HEK293 (cell line): ENCODE measurements at regions not wholly inside any gene's neighbourhood (a gene's known extent, or its start where the extent isn't known, plus 50 kb on each side); places are given as distances from the start of the nearest gene placed in this dataset.

Source experiments
- CTCF ChIA-PET: fragments of 350-600 bp; formaldehyde crosslinking; extraction: SDS; loops from one replicate; lab custom pipeline; 2021; ENCODE audit warnings: antibody characterized with exemption; lab: Yijun Ruan, JAX
- POLR2A ChIA-PET: fragments of 300-600 bp; formaldehyde crosslinking; extraction: SDS; loops from one replicate; lab custom pipeline; 2020; ENCODE audit warnings: antibody characterized with exemption, inconsistent platforms; lab: Yijun Ruan, JAX
- H3K27ac ChIP-seq: fragments of 200-500 bp; sonication (Bioruptor generic); 2 replicates; pipeline ENCODE4 v1.5.1; 2014; ENCODE audit warnings: low read depth, low read length, control low read depth, inconsistent platforms; ENCODE audit errors: extremely low read depth
- H3K36me3 ChIP-seq, 2 experiments: fragments of 200-500 bp in 1 of 2; sonication (Bioruptor generic) in 1 of 2; 1 replicate in 1 of 2; 2 replicates in 1 of 2; pipeline ENCODE4 v1.5.1; 2014 to 2017; ENCODE audit warnings: inconsistent platforms in 2 of 2, low read length in 2 of 2; ENCODE audit not compliant: control insufficient read depth in 2 of 2, insufficient read depth in 1 of 2
- H3K4me1 ChIP-seq: fragments of 200-500 bp; sonication (Bioruptor generic); 2 replicates; pipeline ENCODE4 v1.5.1; 2014; ENCODE audit warnings: mild to moderate bottlenecking, low read length, inconsistent platforms; ENCODE audit not compliant: control insufficient read depth, insufficient read depth
- H3K4me3 ChIP-seq: 2 replicates; pipeline ENCODE4 v1.5.1; 2011; ENCODE audit warnings: low read depth, mild to moderate bottlenecking, control low read depth, low read length, moderate library complexity
- H3K9me3 ChIP-seq: fragments of 200-500 bp; sonication (Bioruptor generic); 2 replicates; pipeline ENCODE4 v1.5.1; 2014; ENCODE audit warnings: low read depth, low read length, inconsistent platforms; ENCODE audit not compliant: control insufficient read depth, insufficient read depth
- FEZF1 ChIP-seq: fragments of 450-650 bp; formaldehyde crosslinking; IDR thresholded peaks from 2 replicates; pipeline ENCODE4 v1.5.1; 2016; ENCODE audit warnings: missing biosample characterization, missing genetic modification characterization
- GLIS1 ChIP-seq: fragments of 450-650 bp; formaldehyde crosslinking; IDR thresholded peaks from 2 replicates; pipeline ENCODE4 v1.5.1; 2016; ENCODE audit warnings: missing biosample characterization, missing genetic modification characterization
- HIC1 ChIP-seq: fragments of 450-650 bp; formaldehyde crosslinking; IDR thresholded peaks from 2 replicates; pipeline ENCODE4 v1.5.1; 2016; ENCODE audit warnings: missing biosample characterization, missing genetic modification characterization
- HOXD13 ChIP-seq: sonication (generic); formaldehyde crosslinking; IDR thresholded peaks from 2 replicates; pipeline ENCODE4 v1.8.0; 2022; ENCODE audit warnings: missing genetic modification reagents, borderline replicate concordance
- KLF16 ChIP-seq: fragments of 450-650 bp; formaldehyde crosslinking; IDR thresholded peaks from 2 replicates; pipeline ENCODE4 v1.5.1; 2017; ENCODE audit warnings: missing biosample characterization, missing genetic modification characterization
- PRDM4 ChIP-seq: fragments of 450-650 bp; formaldehyde crosslinking; IDR thresholded peaks from 2 replicates; pipeline ENCODE4 v1.5.1; 2017; ENCODE audit warnings: missing biosample characterization, missing genetic modification characterization
- SALL2 ChIP-seq: fragments of 450-650 bp; formaldehyde crosslinking; IDR thresholded peaks from 2 replicates; pipeline ENCODE4 v1.5.0; 2017; ENCODE audit warnings: missing biosample characterization, mild to moderate bottlenecking, missing genetic modification characterization, borderline replicate concordance
- SETDB1 ChIP-seq: IDR thresholded peaks from one replicate; pipeline ENCODE4 v1.6.1; 2017; ENCODE audit warnings: mild to moderate bottlenecking, low read length, moderate library complexity, mixed read lengths; ENCODE audit not compliant: insufficient read length
- SP2 ChIP-seq: fragments of 450-650 bp; formaldehyde crosslinking; IDR thresholded peaks from 2 replicates; pipeline ENCODE4 v1.5.1; 2016; ENCODE audit warnings: missing biosample characterization, missing genetic modification characterization
- ZBTB1 ChIP-seq: fragments of 450-650 bp; formaldehyde crosslinking; IDR thresholded peaks from 2 replicates; pipeline ENCODE4 v1.5.1; 2016; ENCODE audit warnings: missing biosample characterization, missing genetic modification characterization
- ZNF10 ChIP-seq: fragments of 450-650 bp; formaldehyde crosslinking; IDR thresholded peaks from 2 replicates; pipeline ENCODE4 v1.5.1; 2017; ENCODE audit warnings: missing biosample characterization, missing genetic modification characterization
- ZNF148 ChIP-seq: fragments of 450-650 bp; formaldehyde crosslinking; IDR thresholded peaks from 2 replicates; pipeline ENCODE4 v1.5.0; 2017; ENCODE audit warnings: missing biosample characterization, missing genetic modification characterization, borderline replicate concordance
- ZNF223 ChIP-seq: fragments of 450-650 bp; formaldehyde crosslinking; IDR thresholded peaks from 2 replicates; pipeline ENCODE4 v1.5.1; 2016; ENCODE audit warnings: missing biosample characterization, missing genetic modification characterization
- ZNF274 ChIP-seq, 2 experiments: fragments of 200-500 bp in 1 of 2; fragments of 450-650 bp in 1 of 2; sonication (Bioruptor generic) in 1 of 2; formaldehyde crosslinking in 1 of 2; IDR thresholded peaks; 2 replicates each; pipeline versions ENCODE4 v1.5.1 to v1.6.1; 2014 to 2016; ENCODE audit warnings: borderline replicate concordance in 1 of 2, inconsistent platforms in 1 of 2, low read length in 1 of 2, missing biosample characterization in 1 of 2, missing genetic modification characterization in 1 of 2
- ZNF280C ChIP-seq: fragments of 450-650 bp; formaldehyde crosslinking; IDR thresholded peaks from 2 replicates; pipeline ENCODE4 v1.5.1; 2016; ENCODE audit warnings: missing biosample characterization, missing genetic modification characterization
- ZNF302 ChIP-seq: fragments of 450-650 bp; formaldehyde crosslinking; IDR thresholded peaks from 2 replicates; pipeline ENCODE4 v1.5.1; 2016; ENCODE audit warnings: missing biosample characterization, missing genetic modification characterization, low read depth
- ZNF514 ChIP-seq: fragments of 450-650 bp; formaldehyde crosslinking; IDR thresholded peaks from 2 replicates; pipeline ENCODE4 v1.5.1; 2016; ENCODE audit warnings: missing biosample characterization, missing genetic modification characterization
- ZNF660 ChIP-seq: fragments of 450-650 bp; IDR thresholded peaks from 2 replicates; pipeline ENCODE4 v1.5.1; 2018; ENCODE audit warnings: missing biosample characterization, mild to moderate bottlenecking, missing genetic modification characterization
- ZNF785 ChIP-seq: fragments of 450-650 bp; formaldehyde crosslinking; IDR thresholded peaks from 2 replicates; pipeline ENCODE4 v1.5.1; 2016; ENCODE audit warnings: missing biosample characterization, missing genetic modification characterization
- ZSCAN16 ChIP-seq: fragments of 450-650 bp; formaldehyde crosslinking; IDR thresholded peaks from 2 replicates; pipeline ENCODE4 v1.5.1; 2016; ENCODE audit warnings: missing biosample characterization, missing genetic modification characterization

GRCh38 chr4:96380106-96380505, 540.2 kb downstream of the PDHA2 start:
- ChIA-PET CTCF (no interaction called here), POLR2A (no interaction called here)
- Histone ChIP-seq H3K9me3 (no peaks in the 10 kb centered on the region), H3K36me3 (no peaks in the 10 kb centered on the region), H3K27ac (no peak overlapping the region)
- no peak for TF ChIP-seq HIC1 (tag by site-specific recombination)
- TF ChIP-seq GLIS1 (tag by site-specific recombination), result no peak
- TF ChIP-seq, all 188 proteins: peak for 0
- H3K4me1 ChIP-seq, result no peaks in the 10 kb centered on the region
- H3K4me3 ChIP-seq, result no peak overlapping the region

GRCh38 chr4:96383349-96383748, 543.5 kb downstream of the PDHA2 start:
- CTCF ChIA-PET, result no interaction called here
- no peak overlapping the region for H3K27ac ChIP-seq
- POLR2A ChIA-PET, result no interaction called here

GRCh38 chr4:96389770-96390169, 549.9 kb downstream of the PDHA2 start:
- POLR2A ChIA-PET, result no interaction called here
- CTCF ChIA-PET, result no interaction called here
- no peaks in the 10 kb centered on the region for H3K4me1 ChIP-seq
- no peak overlapping the region for H3K27ac ChIP-seq
- H3K4me3 ChIP-seq, result no peak overlapping the region
- H3K9me3 ChIP-seq, result no peaks in the 10 kb centered on the region
- H3K36me3 ChIP-seq, result no peaks in the 10 kb centered on the region
- no peak for TF ChIP-seq SALL2 (tag by site-specific recombination)
- no peak for TF ChIP-seq HOXD13 (CRISPR knock-in tag)

More at GRCh38 chr4:96383349-96383748, 543.5 kb downstream of the PDHA2 start:
- no peaks in the 10 kb centered on the region for H3K4me1 ChIP-seq
- no peak for TF ChIP-seq ZNF148
- TF ChIP-seq, all 188 proteins: peak for 0
- no peaks in the 10 kb centered on the region for H3K9me3 ChIP-seq
- H3K4me3 ChIP-seq, result no peak overlapping the region
- no peaks in the 10 kb centered on the region for H3K36me3 ChIP-seq

GRCh38 chr4:96390404-96390803, 550.5 kb downstream of the PDHA2 start:
- Histone ChIP-seq H3K9me3 (no peaks in the 10 kb centered on the region), H3K4me3 (no peak overlapping the region), H3K27ac (no peak overlapping the region), H3K36me3 (no peaks in the 10 kb centered on the region), H3K4me1 (no peaks in the 10 kb centered on the region)
- ChIA-PET POLR2A (no interaction called here), CTCF (no interaction called here)
- TF ChIP-seq ZBTB1 (no peak), ZNF785 (tag by site-specific recombination) (no peak), FEZF1 (tag by site-specific recombination) (no peak), SETDB1 (no peak), ZNF274 (IDR thresholded peaks at IDR 0.05; ENCODE audit: low read length) (no peak), ZNF274 (tag by site-specific recombination; IDR thresholded peaks at IDR 0.05; ENCODE audit: borderline replicate concordance) (no peak), ZSCAN16 (tag by site-specific recombination) (no peak), KLF16 (tag by site-specific recombination) (no peak), ZNF10 (no peak), PRDM4 (tag by site-specific recombination) (no peak), ZNF302 (no peak), ZNF223 (no peak), ZNF280C (tag by site-specific recombination) (no peak), SP2 (tag by site-specific recombination) (no peak), ZNF514 (no peak), ZNF660 (no peak)
